ENCODE measurements at regions not wholly inside any gene's neighbourhood (a gene's known extent, or its start where the extent isn't known, plus 50 kb on each side); places are given as distances from the start of the nearest gene placed in this dataset.

- TF ChIP-seq EZH2 (IDR thresholded peaks at IDR 0.05): no peak
- no peak for TF ChIP-seq POLR2AphosphoS5 (IDR thresholded peaks at IDR 0.05; ENCODE audit: borderline replicate concordance, low read depth, low read length)
Measured at GRCh38 chr2:217051416-217051815, 191.6 kb upstream of the TNP1 start.

Data from SK-N-MC (cell line).